KMS-11 (cell line): ENCODE measurements at regions not wholly inside any gene's neighbourhood (a gene's known extent, or its start where the extent isn't known, plus 50 kb on each side); places are given as distances from the start of the nearest gene placed in this dataset.

ENCODE experiments used
- H2AFZ ChIP-seq: fragments of 200-600 bp; sonication (generic); 2 replicates; pipeline ENCODE4 v1.6.1; 2016; ENCODE audit warnings: antibody characterized with exemption, mixed run types, low read depth
- H3K27ac ChIP-seq: fragments of 200-600 bp; sonication (generic); 2 replicates; pipeline ENCODE4 v1.6.1; 2016; ENCODE audit warnings: mild to moderate bottlenecking, mixed run types
- H3K27me3 ChIP-seq: fragments of 200-600 bp; sonication (generic); 2 replicates; pipeline ENCODE4 v1.6.1; 2017; ENCODE audit warnings: mild to moderate bottlenecking, low read depth, mixed run types, moderate library complexity; ENCODE audit not compliant: insufficient read depth
- H3K36me3 ChIP-seq: fragments of 200-600 bp; sonication (generic); 2 replicates; pipeline ENCODE4 v1.6.1; 2017; ENCODE audit warnings: mild to moderate bottlenecking, mixed run types; ENCODE audit not compliant: insufficient read depth
- H3K4me1 ChIP-seq: fragments of 200-600 bp; sonication (generic); 2 replicates; pipeline ENCODE4 v1.6.1; 2016; ENCODE audit warnings: mild to moderate bottlenecking, low read depth, mixed run types; ENCODE audit not compliant: poor library complexity, severe bottlenecking
- H3K4me2 ChIP-seq: fragments of 200-600 bp; sonication (generic); 2 replicates; pipeline ENCODE4 v1.7.0; 2016; ENCODE audit warnings: mild to moderate bottlenecking, mixed run types
- H3K4me3 ChIP-seq: fragments of 200-600 bp; sonication (generic); IDR thresholded peaks from 2 replicates; pipeline ENCODE4 v1.6.1; 2017; ENCODE audit warnings: low read depth, low read length, mixed read lengths; ENCODE audit not compliant: insufficient read depth
- H3K79me2 ChIP-seq: fragments of 200-600 bp; sonication (generic); 2 replicates; pipeline ENCODE4 v1.6.1; 2016; ENCODE audit warnings: low read depth, mixed run types; ENCODE audit not compliant: insufficient read depth
- H3K9ac ChIP-seq: fragments of 200-600 bp; sonication (generic); 2 replicates; pipeline ENCODE4 v1.6.1; 2016; ENCODE audit warnings: mild to moderate bottlenecking, mixed run types
- H4K20me1 ChIP-seq: fragments of 200-600 bp; sonication (generic); 2 replicates; pipeline ENCODE4 v1.6.1; 2016; ENCODE audit warnings: mild to moderate bottlenecking, mixed run types; ENCODE audit not compliant: insufficient read depth
- TF ChIP-seq, protein P1 (sequence below): fragments of 200-600 bp; sonication (generic); conservative IDR thresholded peaks from 2 replicates; pipeline ENCODE4 v1.6.1; 2017; ENCODE audit warnings: low read depth, mild to moderate bottlenecking, antibody characterized with exemption, low read length, moderate library complexity, mixed read lengths

DNA sequence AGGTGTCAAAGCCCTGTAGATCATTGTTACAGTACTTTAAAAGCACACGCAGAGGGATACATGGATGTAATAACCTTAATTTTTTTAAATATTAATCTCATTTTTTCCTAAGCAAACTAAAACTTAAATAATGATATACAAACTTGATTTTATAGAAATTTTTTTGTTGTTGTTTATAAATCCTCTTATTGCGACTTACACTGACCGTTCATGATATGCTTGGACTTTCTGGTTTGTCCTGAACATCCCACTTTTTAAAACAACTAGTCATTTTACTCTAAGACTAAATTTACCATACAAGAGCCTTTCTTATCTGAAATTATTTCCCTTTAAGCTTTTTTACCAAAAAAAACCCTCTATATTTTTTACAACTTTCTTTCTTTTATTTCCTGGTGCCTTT, 2106.0 kb downstream of the PCDH7 start:
- Histone ChIP-seq H4K20me1 (no peaks in the 10 kb centered on the region), H3K27me3 (no peaks in the 10 kb centered on the region), H3K9ac (no peak overlapping the region), H3K79me2 (no peaks in the 10 kb centered on the region), H3K4me1 (no peaks in the 10 kb centered on the region), H3K4me3 (no peak overlapping the region), H3K27ac (no peak overlapping the region), H3K36me3 (no peaks in the 10 kb centered on the region), H3K4me2 (no peak overlapping the region), H2AFZ (no peak overlapping the region)
- TF ChIP-seq, protein P1, sequence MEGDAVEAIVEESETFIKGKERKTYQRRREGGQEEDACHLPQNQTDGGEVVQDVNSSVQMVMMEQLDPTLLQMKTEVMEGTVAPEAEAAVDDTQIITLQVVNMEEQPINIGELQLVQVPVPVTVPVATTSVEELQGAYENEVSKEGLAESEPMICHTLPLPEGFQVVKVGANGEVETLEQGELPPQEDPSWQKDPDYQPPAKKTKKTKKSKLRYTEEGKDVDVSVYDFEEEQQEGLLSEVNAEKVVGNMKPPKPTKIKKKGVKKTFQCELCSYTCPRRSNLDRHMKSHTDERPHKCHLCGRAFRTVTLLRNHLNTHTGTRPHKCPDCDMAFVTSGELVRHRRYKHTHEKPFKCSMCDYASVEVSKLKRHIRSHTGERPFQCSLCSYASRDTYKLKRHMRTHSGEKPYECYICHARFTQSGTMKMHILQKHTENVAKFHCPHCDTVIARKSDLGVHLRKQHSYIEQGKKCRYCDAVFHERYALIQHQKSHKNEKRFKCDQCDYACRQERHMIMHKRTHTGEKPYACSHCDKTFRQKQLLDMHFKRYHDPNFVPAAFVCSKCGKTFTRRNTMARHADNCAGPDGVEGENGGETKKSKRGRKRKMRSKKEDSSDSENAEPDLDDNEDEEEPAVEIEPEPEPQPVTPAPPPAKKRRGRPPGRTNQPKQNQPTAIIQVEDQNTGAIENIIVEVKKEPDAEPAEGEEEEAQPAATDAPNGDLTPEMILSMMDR: no peak

GRCh38 chr4:32830160-32830559, 2110.0 kb downstream of the PCDH7 start:
- TF ChIP-seq, protein P1: no peak
- Histone ChIP-seq H3K36me3 (no peaks in the 10 kb centered on the region), H2AFZ (no peak overlapping the region), H3K27ac (no peak overlapping the region), H3K4me2 (no peak overlapping the region), H3K79me2 (no peaks in the 10 kb centered on the region), H3K27me3 (no peaks in the 10 kb centered on the region), H3K9ac (no peak overlapping the region), H4K20me1 (no peaks in the 10 kb centered on the region), H3K4me3 (no peak overlapping the region), H3K4me1 (no peaks in the 10 kb centered on the region)

- Histone ChIP-seq H3K4me3 (no peak overlapping the region), H4K20me1 (no peaks in the 10 kb centered on the region), H3K27ac (no peak overlapping the region), H3K27me3 (no peaks in the 10 kb centered on the region), H2AFZ (no peak overlapping the region), H3K36me3 (no peaks in the 10 kb centered on the region), H3K4me1 (no peaks in the 10 kb centered on the region), H3K4me2 (no peak overlapping the region), H3K9ac (no peak overlapping the region), H3K79me2 (no peaks in the 10 kb centered on the region)
- TF ChIP-seq, protein P1: no peak
Observed at GRCh38 chr4:32831104-32831503, 2110.9 kb downstream of the PCDH7 start.

DNA sequence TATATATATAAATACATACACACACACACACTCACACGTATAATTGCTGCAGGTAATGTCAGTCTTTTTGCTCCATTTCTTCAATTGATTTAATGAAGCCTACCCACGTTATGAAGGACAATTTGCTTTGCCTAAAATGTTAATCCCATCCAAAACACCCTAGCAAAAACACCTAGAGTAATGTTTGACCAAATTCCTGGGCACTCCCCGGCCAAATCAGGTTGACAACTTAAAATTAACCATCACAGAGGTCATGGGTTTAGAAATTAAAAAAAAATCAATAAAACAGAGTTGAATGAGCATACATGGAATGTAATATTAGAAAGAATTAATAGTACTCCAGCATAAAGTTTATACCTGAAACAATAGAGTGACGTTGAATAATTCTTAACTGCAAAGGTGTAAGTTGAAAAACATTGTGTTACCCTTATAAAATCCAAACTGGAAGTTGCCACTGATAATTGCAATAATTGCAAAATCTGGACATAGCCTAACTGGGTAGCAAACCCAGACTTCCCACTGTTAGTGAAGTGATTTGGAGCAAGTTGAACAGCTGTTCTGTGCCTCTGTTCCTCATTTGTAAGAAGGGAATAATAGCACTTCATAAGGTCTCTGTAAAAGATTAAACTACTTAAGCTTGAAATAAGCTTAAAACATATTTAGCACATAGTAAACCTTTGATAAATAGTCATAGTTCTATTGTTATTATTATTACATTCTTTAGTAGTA, 2120.5 kb downstream of the PCDH7 start:
- Histone ChIP-seq H3K4me3 (no peak overlapping the region), H3K27ac (no peak overlapping the region), H3K79me2 (no peaks in the 10 kb centered on the region), H3K4me2 (no peak overlapping the region), H3K36me3 (no peaks in the 10 kb centered on the region), H2AFZ (no peak overlapping the region), H3K27me3 (no peaks in the 10 kb centered on the region), H4K20me1 (no peaks in the 10 kb centered on the region), H3K9ac (no peak overlapping the region), H3K4me1 (no peaks in the 10 kb centered on the region)
- TF ChIP-seq, protein P1: no peak
